ENCODE measurements at regions not wholly inside any gene's neighbourhood (a gene's known extent, or its start where the extent isn't known, plus 50 kb on each side); places are given as distances from the start of the nearest gene placed in this dataset.
"Not testable (repeated sequence)": the region's sequence is repeated elsewhere in the genome, so short reads cannot be mapped to it uniquely, and the experiment has no call there.

DNA sequence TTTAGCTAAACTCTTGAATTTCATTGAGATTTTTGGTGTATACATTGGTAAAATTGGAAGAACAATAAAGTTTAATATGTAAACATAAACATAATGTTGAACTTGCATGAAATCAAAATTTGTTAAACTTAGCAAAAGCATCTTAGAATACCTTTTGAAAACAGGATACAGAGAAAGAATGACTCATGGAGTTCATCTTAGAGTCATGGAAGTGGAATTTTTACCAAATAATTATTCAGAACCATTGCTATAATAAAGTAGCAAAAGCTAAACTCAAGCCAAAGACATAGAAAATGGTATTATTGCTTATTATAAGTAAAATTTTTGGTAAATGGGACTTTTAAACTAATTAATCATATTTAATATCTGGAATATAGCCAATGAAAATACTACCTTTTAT, 841.6 kb upstream of the SLC39A10 start:
- no peak for DNase-seq (ENCODE audit: low read depth in 2 of 2)

DNA sequence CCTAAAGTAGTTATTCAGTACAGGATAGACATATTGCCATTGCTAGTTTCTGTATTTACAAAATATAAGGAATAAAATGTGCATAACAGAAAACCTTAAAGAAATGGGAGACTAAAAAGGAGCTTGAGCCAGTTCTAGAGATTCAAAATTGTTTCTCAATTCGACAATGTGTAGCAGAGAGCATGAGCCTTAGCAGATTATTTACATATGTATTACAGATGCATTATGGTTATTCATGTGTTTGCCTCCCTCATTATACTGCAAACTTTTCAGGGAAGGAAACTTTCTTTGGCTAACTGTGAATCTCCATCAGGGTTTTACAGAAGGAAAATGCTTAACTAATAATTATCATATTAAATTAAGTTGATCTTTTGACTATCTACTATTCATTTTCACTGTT, 854.4 kb upstream of the SLC39A10 start:
- DNase-seq (ENCODE audit: low read depth in 2 of 2), result no peak

DNA sequence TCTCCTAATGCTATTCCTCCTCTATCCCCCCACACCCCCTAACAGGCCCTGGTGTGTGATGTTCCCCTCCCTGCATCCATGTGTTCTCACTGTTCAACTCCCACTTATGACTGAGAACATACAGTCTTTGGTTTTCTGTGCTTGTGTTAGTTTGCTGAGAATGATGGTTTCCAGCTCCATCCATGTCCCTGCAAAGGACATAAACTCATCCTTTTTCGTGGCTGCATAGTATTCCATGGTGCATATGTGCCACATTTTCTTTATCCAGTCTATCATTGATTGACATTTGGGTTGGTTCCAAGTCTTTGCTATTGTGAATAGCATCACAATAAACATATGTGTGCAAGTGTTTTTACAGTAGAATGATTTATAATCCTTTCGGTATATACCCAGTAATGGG, 870.0 kb upstream of the SLC39A10 start:
- not testable (repeated sequence) for DNase-seq (ENCODE audit: low read depth in 2 of 2)

DNA sequence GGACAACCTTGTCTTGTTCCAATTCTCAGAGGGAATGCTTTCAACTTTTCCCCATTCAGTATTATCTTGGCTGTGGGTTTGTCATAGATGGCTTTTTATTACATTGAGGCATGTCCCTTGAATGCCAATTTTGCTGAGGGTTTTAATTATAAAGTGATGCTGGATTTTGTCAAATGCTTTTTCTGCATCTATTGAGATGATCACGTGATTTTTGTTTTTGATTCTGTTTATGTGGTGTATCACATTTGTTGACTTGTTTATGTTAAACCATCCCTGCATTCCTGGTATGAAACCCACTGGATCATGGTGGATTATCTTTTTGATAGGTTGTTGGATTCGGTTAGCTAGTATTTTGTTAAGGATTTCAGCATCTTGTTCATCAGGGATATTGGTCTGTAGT, 885.6 kb upstream of the SLC39A10 start:
- not testable (repeated sequence) for DNase-seq (ENCODE audit: low read depth in 2 of 2)

DNA sequence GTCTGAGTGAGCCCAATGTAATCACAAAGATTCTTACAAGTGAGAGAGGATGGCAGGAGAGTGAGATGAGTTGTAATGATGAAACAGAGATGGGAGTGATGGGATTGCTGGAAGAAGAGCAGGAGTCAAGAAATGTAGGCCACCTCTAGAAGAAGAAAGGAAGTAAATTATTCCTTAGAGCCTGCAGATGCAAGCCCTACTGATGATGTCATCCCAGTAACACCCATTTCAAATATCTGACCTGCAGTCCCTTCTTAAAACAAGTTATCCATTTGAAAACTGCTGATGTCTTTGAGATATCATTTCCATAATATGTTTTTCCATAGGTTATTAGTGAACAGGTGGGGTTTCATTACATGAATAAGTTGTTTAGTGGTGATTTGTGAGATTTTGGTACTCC, 888.0 kb upstream of the SLC39A10 start:
- DNase-seq (ENCODE audit: low read depth in 2 of 2), result no peak

DNA sequence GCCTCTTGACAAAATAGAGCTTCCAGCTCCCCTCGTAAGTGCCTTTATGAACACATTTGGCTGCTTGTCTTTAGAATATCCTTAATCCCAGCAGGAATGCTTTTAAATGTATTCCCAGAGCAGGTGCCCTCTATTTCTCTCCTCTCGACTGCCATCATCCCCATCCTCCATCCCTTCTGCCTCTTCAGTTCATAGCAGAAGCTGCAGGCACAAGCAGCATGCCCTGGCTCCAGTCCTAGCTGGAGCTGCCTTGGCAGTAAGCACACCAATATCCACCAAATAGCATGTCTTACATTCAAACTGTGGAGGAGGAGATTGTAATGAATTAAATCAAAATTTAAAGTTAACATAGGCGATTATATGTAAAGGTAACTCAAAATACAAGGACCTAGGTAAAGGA, 891.3 kb upstream of the SLC39A10 start:
- DNase-seq (ENCODE audit: low read depth in 2 of 2), result no peak

DNA sequence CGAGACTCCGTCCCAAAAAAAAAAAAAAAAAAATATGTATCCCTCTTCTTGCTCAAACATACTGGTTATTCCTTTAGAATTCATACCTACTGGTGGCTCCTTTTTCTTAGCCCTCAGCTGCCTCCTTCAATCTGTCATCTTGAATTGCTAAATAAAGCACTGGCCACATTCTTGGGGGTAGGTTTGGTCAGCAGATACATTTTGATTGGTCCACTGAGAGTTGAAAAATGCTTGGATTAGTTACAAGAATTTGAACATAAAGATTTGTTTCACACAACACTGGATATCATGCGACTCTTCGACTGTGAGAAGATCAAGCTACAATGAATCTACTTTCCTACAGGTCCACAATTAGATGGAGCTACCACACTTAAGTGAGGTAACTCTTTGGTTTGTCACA, 906.1 kb upstream of the SLC39A10 start:
- DNase-seq (ENCODE audit: low read depth in 2 of 2), result no peak

DNA sequence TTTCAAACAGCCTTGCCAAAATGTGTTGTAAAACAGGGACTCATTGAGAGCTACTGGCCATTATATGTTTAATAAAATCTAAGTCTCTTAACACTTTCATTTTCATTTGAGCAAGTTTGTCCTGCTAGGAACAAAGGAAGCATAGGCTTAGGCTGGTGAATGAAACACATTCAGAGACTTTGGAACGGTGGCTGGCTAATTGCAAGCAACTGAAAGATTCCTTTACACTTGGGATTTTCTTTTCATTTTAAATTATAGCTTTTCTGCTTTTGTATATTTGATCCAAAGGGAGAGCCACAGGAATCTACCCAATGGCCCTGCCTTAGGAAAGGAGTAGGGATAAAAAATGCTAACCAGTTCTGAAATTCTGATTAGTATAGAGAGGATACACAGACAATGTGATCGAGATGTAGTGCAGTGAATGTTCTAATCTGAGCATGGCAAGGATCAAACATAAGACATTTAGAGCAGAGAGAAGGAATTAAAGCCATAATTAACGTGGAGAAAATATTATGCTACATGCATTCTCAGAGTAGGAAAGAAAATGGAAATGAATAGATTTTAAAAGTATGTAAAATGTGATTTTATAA, 911.4 kb upstream of the SLC39A10 start:
- no peak for DNase-seq (ENCODE audit: low read depth in 2 of 2)

DNA sequence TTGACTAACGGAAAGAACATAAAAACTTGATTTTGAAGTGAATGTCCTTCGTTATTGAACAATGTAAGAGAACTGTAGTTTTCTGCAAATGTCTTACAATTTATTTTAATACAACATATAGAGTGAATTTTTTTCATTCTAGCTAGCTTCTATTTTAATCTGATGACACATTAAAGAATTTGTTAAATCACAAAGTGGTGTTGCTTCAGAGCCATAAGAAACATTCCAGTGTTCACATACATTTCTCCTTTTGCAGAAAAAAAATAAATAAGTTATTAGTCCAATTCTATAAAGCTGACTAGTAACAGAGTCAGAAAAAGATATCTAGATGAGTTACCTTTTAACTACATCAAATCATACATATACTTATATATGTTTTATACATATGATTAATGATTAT, 914.3 kb upstream of the SLC39A10 start:
- DNase-seq (ENCODE audit: low read depth in 2 of 2), result no peak

DNA sequence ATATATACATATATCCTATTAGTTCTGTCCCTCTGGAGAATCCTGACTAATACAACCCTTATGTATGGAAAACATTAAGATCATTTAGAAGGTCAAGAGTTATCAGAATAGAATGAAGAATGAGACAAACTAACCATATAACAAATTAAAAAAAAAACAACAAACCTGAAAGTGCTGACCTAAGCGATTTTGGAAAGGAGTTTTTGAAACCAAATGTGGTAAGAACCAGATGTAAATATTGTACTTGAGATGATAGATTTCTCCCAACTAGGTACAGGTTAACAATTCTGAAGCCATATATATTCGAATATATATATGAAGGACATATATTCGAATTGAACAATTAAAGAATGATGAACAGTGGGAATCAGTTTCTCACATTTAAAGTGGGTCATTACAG, 917.8 kb upstream of the SLC39A10 start:
- no peak for DNase-seq (ENCODE audit: low read depth in 2 of 2)

DNA sequence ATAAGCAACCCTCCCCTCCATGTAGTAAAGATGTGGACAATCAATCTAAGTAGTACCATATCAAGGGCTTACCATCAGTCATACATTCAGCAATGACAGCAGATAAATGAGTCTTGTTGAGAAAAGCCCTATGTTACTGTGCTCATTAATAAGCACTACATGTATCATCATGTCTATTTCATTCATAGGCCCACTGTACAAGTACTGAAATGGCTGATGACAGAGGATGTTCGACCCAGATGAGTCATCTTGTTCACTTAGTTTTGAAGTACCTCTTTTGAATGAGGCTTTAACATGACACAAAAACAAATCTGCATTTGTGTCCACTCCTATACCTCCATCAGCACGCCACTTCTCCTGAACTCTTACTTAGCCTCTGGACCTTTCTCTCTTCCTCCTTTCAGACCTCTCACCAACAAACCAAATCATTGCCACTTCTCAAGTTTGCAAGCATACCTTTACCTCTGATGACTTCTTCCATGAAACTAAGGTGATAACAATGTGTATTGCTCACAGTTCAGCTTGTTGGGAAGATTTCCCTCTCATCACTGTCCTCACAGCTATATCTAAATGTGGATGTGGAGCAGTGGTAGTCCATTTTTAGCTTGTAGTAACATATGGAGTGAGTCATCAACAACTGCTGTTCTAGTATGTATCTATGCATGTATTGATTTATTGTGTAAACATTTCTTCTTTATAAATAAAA, 921.0 kb upstream of the SLC39A10 start:
- no peak for DNase-seq (ENCODE audit: low read depth in 2 of 2)

DNA sequence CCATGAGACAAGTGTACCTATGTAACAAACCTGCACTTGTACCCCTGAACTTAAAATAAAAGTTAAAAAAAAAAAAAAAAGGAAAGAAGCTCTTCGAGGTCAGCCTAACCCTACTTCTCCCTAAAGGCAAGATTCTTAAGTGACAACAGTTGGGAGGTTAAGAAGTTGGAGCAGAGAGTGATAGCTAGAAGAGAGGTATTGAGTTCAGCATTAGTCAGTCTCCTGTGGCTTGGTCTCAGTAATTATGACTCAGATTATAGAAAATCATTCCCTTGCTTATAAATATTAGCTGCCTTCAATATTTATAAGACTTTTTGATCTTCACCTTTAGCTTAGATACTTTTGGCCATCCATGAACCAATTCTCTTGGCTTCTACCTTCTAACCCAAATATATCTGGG, 926.8 kb upstream of the SLC39A10 start:
- no peak for DNase-seq (ENCODE audit: low read depth in 2 of 2)

DNA sequence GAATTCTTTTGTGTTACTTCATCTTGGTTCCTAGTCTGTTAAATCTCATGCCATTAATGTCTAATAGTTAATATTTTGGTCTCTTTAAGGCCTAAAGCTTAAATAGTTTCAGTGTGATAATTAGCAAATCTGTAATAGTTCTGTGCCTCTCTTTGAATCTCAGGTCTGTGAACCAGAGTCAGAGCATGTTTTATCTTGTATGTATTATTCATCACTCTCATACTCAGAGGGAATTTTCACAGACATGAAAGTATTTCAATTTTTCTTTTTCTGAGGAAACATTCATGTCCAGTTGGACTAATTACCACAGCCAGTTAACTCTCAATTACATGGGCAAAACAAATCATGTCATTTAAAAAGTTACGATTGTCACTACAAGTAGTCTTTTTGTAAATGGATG, 931.9 kb upstream of the SLC39A10 start:
- no peak for DNase-seq (ENCODE audit: low read depth in 2 of 2)

DNA sequence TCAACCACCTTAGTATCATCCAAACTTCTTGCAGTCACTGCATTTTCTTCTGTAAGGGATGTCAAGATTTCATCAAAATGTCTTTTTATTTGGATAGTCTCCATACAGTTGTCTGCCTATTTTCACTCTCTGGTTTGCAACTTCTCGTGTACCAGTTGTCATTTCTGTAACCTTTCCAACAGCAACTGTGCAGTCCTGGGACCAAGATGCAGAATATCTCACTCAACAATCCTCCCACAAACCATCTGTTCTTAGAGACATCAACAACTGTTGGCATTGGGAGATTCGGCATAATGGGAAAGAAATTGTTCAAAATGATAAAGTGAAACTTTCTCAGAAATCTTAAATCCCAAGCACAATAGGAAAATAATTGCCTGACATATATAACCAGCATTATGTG, 933.6 kb upstream of the SLC39A10 start:
- no peak for DNase-seq (ENCODE audit: low read depth in 2 of 2)

DNA sequence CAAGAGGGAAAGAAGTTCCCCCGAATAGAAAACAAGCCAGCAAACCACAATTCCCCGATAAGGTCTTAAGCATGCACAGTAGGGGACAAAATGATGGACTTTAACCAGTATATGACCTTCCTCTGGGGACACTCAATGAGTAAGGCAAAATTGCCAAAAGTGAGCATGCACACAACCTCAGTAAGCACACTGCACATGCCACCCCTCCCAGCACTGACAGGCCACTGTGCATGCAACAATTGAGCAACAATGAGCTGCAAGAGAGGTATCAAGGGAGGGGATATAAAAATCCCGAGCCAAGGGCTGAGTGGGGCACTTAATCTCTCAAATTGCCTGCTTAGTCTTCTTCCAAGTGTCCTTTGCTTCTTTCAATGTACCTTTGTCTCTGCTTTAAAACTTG, 935.8 kb upstream of the SLC39A10 start:
- no peak for DNase-seq (ENCODE audit: low read depth in 2 of 2)

DNA sequence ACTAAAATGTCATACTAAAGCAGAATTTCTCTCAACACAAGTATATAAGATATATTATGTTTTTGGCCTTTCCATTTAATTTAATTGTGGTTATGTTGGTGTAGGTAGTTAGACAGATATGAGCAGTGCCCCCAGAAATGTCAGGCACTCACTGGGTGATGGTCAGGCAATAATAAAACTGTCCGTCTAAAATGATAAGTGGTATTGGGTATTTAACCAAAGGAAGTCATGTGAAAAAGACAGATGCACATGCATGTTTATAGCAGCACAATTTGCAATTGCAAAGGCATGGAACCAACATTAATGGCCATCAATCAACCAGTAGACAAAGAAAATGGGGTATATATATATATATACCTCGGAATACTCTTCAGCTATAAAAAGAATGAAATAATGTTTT, 936.6 kb upstream of the SLC39A10 start:
- no peak for DNase-seq (ENCODE audit: low read depth in 2 of 2)

DNA sequence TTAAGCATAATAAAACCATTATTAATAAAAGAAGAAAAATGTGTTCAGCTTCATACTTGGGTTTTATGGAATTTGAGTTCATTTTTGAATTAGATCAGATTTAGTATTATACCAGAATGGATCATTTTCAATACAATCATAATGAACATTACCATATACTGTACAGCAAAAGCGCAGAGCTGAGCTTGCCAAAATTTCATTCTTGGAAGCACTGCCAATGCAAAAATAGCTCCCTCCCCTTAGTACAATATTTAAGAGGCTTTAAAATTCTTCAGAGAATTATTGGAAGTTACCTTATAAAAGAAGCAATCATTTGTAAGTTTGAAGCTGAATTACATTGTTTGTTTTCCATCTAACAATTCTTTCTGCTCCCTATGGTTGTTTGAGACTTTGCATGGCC, 938.1 kb upstream of the SLC39A10 start:
- no peak for DNase-seq (ENCODE audit: low read depth in 2 of 2)

DNA sequence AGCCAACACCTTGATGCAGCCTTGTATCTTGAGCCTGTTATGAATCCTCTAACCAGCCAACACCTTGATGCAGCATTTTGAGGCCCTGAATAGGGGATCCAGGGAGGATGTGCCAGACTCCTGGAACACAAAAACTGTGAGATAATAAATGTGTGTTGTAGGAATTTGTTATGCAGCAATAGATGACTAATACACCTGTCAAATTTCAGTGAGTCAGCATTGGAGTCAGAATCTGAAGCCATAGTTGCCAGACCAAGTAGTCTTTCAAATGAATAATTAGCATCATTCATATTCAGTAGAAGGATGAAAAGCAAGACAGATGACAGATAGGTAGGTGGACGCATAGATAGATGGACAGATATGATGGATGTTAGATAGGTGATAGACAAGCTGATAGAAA, 942.5 kb upstream of the SLC39A10 start:
- DNase-seq (ENCODE audit: low read depth in 2 of 2), result no peak

DNA sequence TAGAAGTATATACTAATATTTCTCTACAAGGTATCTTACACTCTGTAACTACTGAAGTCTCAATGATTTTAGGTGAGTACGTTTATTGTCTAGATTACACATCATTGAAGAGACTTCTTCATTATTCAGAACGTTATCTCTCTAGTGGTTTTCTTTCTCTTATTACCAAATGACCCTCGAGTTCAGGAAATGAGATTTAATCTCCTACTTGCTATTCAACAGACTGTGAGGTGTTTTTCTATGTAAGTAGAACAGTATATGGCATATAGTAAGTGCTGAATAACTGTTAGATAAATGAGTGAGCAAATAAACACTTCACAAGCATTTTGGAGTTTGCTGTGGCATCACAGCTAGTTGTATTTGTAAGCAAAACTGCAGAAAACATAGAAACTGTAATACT, 947.2 kb upstream of the SLC39A10 start:
- DNase-seq (ENCODE audit: low read depth in 2 of 2), result no peak

DNA sequence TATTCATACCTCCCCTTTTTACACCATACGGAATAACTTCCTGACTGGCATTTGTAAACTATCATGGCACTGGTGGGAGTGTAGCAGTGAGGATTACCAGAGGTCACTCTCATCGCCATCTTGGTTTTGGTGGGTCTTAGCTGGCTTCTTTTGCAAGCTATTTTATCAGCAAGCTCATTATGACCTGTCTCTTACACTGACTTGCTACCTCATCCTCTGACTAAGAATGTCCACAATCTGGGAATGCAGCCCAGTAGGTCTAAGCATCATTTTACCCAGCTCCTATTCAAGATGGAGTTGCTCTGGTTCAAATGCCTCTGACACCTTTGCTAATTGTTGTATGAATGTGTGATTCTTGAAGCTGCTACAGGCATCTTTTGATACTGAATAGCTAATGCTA, 950.8 kb upstream of the SLC39A10 start:
- no peak for DNase-seq (ENCODE audit: low read depth in 2 of 2)

DNA sequence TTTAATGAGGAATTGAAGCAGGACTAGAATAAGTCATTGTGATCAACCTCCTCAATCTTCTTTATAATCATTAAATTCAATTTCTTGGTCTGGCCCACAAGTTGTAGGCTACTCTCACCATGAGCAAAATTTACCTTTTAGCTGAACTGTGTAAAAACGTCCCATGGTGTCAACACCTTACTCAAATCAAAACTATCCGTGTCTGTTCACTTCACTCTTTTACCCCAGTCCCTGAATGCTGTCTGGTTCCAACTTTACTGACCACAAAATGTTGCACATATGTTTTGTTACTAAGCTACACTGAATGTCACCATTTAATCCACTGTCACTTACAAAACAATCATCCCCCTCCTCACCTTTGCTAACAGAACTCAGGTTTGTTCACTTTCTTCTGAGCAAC, 951.6 kb upstream of the SLC39A10 start:
- no peak for DNase-seq (ENCODE audit: low read depth in 2 of 2)

DNA sequence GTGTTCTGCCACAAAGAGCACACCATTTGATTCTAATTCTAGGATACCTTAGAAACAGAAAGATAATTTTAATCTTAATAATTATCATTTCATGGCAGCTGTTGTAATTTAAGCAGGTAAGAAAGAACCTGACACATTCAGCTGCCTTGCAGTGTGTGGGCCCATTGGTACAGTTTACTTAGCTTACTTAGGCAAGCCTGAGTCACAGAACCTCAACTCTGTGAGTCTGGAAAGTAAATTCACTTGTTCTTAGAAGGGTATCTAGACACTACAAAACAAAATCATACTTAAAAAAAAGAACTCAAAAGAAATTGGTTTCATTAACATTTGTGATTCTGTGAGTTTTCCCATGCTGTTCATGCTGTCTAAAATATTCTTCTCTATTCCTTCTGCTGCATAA, 956.3 kb upstream of the SLC39A10 start:
- no peak for DNase-seq (ENCODE audit: low read depth in 2 of 2)

DNA sequence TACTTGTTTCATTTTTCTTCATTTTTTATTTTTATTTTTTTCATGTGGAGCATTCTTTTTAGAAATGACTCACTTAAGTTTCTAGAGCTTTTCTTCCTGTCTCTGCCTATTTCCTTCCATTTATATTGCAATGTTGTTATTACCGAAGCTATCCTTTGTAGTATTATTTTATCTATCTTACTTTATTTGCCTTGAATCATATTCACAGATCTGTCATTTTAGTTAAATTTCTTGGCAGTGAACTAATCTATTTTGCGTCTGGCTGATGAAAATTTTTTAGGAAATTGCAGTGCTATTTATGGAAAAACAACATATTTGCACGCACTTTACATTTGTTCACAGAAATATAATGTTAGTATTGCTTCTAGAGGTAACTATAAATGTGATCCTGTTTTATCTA, 956.9 kb upstream of the SLC39A10 start:
- no peak for DNase-seq (ENCODE audit: low read depth in 2 of 2)

DNA sequence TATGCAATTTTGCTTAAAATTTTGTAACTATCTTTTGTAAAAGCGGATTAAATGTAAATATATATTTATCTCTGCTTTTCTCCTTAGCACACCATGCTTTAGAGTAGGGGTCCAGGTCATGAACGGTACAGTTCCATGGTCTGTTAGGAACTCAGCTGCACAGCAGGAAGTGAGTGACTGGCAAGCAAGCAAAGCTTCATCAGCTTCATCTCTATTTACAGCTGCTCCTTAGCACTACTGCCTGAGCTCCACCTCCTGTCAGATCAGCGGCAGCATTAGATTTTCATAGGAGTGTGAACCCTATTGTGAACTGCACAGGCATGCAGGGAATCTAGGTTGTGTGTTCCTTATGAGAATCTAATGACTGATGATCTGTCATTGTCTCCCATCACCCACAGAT, 959.0 kb upstream of the SLC39A10 start:
- DNase-seq (ENCODE audit: low read depth in 2 of 2), result no peak

All from stimulated activated CD8-positive, alpha-beta memory T cell treated with anti-CD3 and anti-CD28 coated beads, Interleukin-2, amount 100 ng/mL, for 1 hour (primary cell).